ENCODE measurements at regions not wholly inside any gene's neighbourhood (a gene's known extent, or its start where the extent isn't known, plus 50 kb on each side); places are given as distances from the start of the nearest gene placed in this dataset.

DNA sequence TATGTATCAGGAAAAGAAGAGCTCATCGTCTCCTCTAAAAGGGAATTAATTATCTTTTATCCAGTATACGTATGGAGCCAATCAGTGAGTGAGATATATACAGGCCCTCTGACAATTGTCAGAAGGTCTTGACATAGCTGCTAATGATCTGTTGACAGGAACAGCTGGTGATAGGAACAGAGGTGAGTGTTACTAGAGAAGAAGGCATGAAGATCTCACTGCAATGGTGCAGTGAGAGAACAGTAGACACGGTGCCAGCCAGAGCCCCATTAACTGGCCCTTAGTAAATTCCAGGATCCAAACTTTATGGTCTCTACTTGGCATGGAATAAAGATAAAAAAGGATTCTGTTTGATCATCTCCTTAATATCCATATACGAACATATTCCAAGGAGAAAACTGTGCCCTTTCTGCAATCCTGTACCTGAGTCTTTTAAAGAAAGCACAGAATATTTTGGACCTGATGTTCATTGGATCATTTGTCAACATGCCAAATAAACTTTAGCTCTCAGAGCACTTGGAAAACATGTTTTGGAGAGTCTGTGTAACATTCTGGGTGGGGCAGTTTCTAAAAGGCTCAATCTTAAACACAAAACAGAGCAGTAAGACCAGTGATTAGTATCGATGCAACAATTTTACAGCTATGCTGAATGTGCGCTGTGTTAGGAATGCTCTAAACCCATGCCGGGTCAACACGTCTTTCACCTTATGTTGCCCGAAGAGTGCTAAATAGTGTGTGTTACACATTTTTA is 135.8 kb upstream of the CITED2 start:
- H3K36me3 ChIP-seq (ENCODE audit: insufficient read depth, low read length) = no peaks in the 10 kb centered on the region
- TF ChIP-seq CTCF (IDR thresholded peaks at IDR 0.05; ENCODE audit: extremely low read depth, low read depth, low read length) = no peak
- no peaks in the 10 kb centered on the region for H3K27me3 ChIP-seq (ENCODE audit: insufficient read depth, low read length)
- no peak for DNase-seq (ENCODE audit: insufficient read length, low spot score, missing footprints)
- H3K4me3 ChIP-seq (ENCODE audit: insufficient read depth, low read length) = no peak overlapping the region
- H3K27ac ChIP-seq (ENCODE audit: low read depth, low read length) = no peak overlapping the region
- H3K4me2 ChIP-seq (ENCODE audit: insufficient read depth, low read length) = no peak overlapping the region
- H4K20me1 ChIP-seq (ENCODE audit: insufficient read depth, low read length) = no peaks in the 10 kb centered on the region
- H2AFZ ChIP-seq (ENCODE audit: low read length) = peak overlapping the region; percentile 57
- H3K79me2 ChIP-seq (ENCODE audit: insufficient read depth, low read length) = no peaks in the 10 kb centered on the region
- H3K4me1 ChIP-seq (ENCODE audit: insufficient read depth, low read length) = no peaks in the 10 kb centered on the region
- no peaks in the 10 kb centered on the region for H3K9me3 ChIP-seq (ENCODE audit: low read depth, low read length)

DNA sequence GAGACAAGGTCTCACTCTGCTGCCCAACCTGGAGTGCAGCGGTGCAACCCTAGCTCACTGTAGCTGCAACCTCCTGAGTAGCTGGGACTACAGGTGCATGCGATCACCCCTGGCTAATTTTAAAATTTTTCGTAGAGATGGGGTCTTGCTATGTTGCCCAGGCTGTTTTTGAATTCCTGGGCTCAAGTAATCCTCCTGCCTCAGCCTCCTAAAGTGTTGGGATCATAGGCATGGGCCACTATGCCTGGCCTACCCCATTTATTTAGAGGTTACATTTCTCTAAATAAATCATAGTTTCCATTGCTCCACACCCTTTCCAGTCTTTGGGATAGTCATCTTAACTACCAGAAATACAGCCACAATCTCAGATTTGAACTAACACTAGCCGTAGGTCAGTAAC is 134.7 kb upstream of the CITED2 start:
- DNase-seq (ENCODE audit: insufficient read length, low spot score, missing footprints) = no peak
- H3K4me2 ChIP-seq (ENCODE audit: insufficient read depth, low read length) = no peak overlapping the region
- H3K9me3 ChIP-seq (ENCODE audit: low read depth, low read length) = no peaks in the 10 kb centered on the region
- H3K79me2 ChIP-seq (ENCODE audit: insufficient read depth, low read length) = no peaks in the 10 kb centered on the region
- no peak for TF ChIP-seq CTCF (IDR thresholded peaks at IDR 0.05; ENCODE audit: extremely low read depth, low read depth, low read length)
- H4K20me1 ChIP-seq (ENCODE audit: insufficient read depth, low read length) = no peaks in the 10 kb centered on the region
- H3K27me3 ChIP-seq (ENCODE audit: insufficient read depth, low read length) = no peaks in the 10 kb centered on the region
- no peak overlapping the region for H3K4me3 ChIP-seq (ENCODE audit: insufficient read depth, low read length)
- H3K4me1 ChIP-seq (ENCODE audit: insufficient read depth, low read length) = no peaks in the 10 kb centered on the region
- no peak overlapping the region for H2AFZ ChIP-seq (ENCODE audit: low read length)
- H3K36me3 ChIP-seq (ENCODE audit: insufficient read depth, low read length) = no peaks in the 10 kb centered on the region
- no peak overlapping the region for H3K27ac ChIP-seq (ENCODE audit: low read depth, low read length)

GRCh38 chr6:139508576-139508975 is 134.1 kb upstream of the CITED2 start:
- DNase-seq (ENCODE audit: insufficient read length, low spot score, missing footprints) = no peak
- no peaks in the 10 kb centered on the region for H3K36me3 ChIP-seq (ENCODE audit: insufficient read depth, low read length)
- no peak overlapping the region for H3K27ac ChIP-seq (ENCODE audit: low read depth, low read length)
- no peak overlapping the region for H3K4me3 ChIP-seq (ENCODE audit: insufficient read depth, low read length)
- TF ChIP-seq CTCF (IDR thresholded peaks at IDR 0.05; ENCODE audit: extremely low read depth, low read depth, low read length) = no peak
- H3K79me2 ChIP-seq (ENCODE audit: insufficient read depth, low read length) = no peaks in the 10 kb centered on the region
- H3K4me2 ChIP-seq (ENCODE audit: insufficient read depth, low read length) = no peak overlapping the region
- H3K9me3 ChIP-seq (ENCODE audit: low read depth, low read length) = no peaks in the 10 kb centered on the region
- H2AFZ ChIP-seq (ENCODE audit: low read length) = no peak overlapping the region
- H3K4me1 ChIP-seq (ENCODE audit: insufficient read depth, low read length) = no peaks in the 10 kb centered on the region
- H4K20me1 ChIP-seq (ENCODE audit: insufficient read depth, low read length) = no peaks in the 10 kb centered on the region
- H3K27me3 ChIP-seq (ENCODE audit: insufficient read depth, low read length) = no peaks in the 10 kb centered on the region

DNA sequence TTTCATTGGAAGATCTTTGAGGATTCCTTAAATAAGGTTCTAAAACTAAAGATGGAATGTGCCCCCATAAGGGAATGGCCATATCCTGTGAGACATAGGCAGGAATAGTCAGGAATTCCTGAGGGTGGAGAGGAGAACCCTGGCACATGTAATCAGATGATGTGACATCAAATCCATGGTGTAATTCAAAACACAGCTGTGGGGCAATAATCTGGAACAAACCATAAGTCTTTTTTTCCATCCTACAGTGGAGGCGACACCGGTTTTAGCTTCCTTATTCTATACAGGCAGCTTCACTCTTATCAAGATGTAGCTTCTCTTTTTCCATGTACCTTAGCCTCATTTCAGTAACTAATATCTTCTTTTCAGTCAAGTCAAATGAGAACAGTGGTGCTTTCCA is 133.6 kb upstream of the CITED2 start:
- peak; percentile 58 for DNase-seq (ENCODE audit: insufficient read length, low spot score, missing footprints)
- Histone ChIP-seq H3K4me3 (ENCODE audit: insufficient read depth, low read length) (no peak overlapping the region), H2AFZ (ENCODE audit: low read length) (no peak overlapping the region), H3K36me3 (ENCODE audit: insufficient read depth, low read length) (no peaks in the 10 kb centered on the region), H3K4me2 (ENCODE audit: insufficient read depth, low read length) (no peak overlapping the region), H3K27ac (ENCODE audit: low read depth, low read length) (no peak overlapping the region), H4K20me1 (ENCODE audit: insufficient read depth, low read length) (no peaks in the 10 kb centered on the region), H3K79me2 (ENCODE audit: insufficient read depth, low read length) (no peaks in the 10 kb centered on the region), H3K27me3 (ENCODE audit: insufficient read depth, low read length) (no peaks in the 10 kb centered on the region), H3K4me1 (ENCODE audit: insufficient read depth, low read length) (no peaks in the 10 kb centered on the region), H3K9me3 (ENCODE audit: low read depth, low read length) (no peaks in the 10 kb centered on the region)
- TF ChIP-seq CTCF (IDR thresholded peaks at IDR 0.05; ENCODE audit: extremely low read depth, low read depth, low read length) = no peak
